H1 (cell line): ENCODE measurements at regions not wholly inside any gene's neighbourhood (a gene's known extent, or its start where the extent isn't known, plus 50 kb on each side); places are given as distances from the start of the nearest gene placed in this dataset.

ENCODE experiments used
- CTCF ChIA-PET: fragments of 300-600 bp; sonication (Branson Sonifier 250); formaldehyde crosslinking; loops from one replicate; lab custom pipeline; 2021; ENCODE audit not compliant: partially characterized antibody; lab: Charles Lee
- POLR2A ChIA-PET: fragments of 300-600 bp; sonication (Branson Sonifier 250); formaldehyde crosslinking; loops from one replicate; lab custom pipeline; 2021; ENCODE audit warnings: inconsistent platforms; ENCODE audit not compliant: partially characterized antibody; lab: Charles Lee
- DNase-seq, 2 experiments: peaks; one replicate each; pipeline versions ENCODE4 v3.0.0 to v3.0.0-alpha.2; 2010 to 2022; ENCODE audit warnings: low spot score in 2 of 2, low read depth in 1 of 2, mixed read lengths in 1 of 2
- FAIRE-seq: peaks from 2 replicates; lab custom pipeline; 2011; peaks lifted over from hg19 to GRCh38; lab: Jason Lieb, UNC
- H2AFZ ChIP-seq: 2 replicates; pipeline ENCODE4 v1.8.1; 2012; ENCODE audit warnings: low read length, inconsistent platforms
- H2AK5ac ChIP-seq: 2 replicates; pipeline ENCODE4 v1.6.1; 2013; ENCODE audit warnings: low read depth, low read length
- H2BK120ac ChIP-seq: replicated peaks from 2 replicates; pipeline ENCODE3; 2013; ENCODE audit warnings: low read depth, low read length, inconsistent platforms
- H2BK12ac ChIP-seq: 2 replicates; pipeline ENCODE4 v1.6.1; 2013; ENCODE audit warnings: low read depth, low read length
- H2BK15ac ChIP-seq: 2 replicates; pipeline ENCODE4 v1.6.1; 2013; ENCODE audit warnings: low read length
- H2BK20ac ChIP-seq: 2 replicates; pipeline ENCODE4 v1.6.1; 2013; ENCODE audit warnings: low read length
- H2BK5ac ChIP-seq: 2 replicates; pipeline ENCODE4 v1.6.1; 2013; ENCODE audit warnings: low read depth, low read length
- H3K14ac ChIP-seq: 2 replicates; pipeline ENCODE4 v1.6.1; 2013; ENCODE audit warnings: inconsistent platforms; ENCODE audit not compliant: insufficient read length
- H3K18ac ChIP-seq: 2 replicates; pipeline ENCODE4 v1.6.1; 2013; ENCODE audit warnings: low read length; ENCODE audit errors: extremely low read depth
- H3K23ac ChIP-seq: 2 replicates; pipeline ENCODE4 v1.6.1; 2013; ENCODE audit warnings: inconsistent platforms; ENCODE audit not compliant: insufficient read length
- H3K23me2 ChIP-seq: 2 replicates; pipeline ENCODE4 v1.6.1; 2013; ENCODE audit warnings: low read depth, low read length
- H3K27ac ChIP-seq: 2 replicates; pipeline ENCODE4 v1.6.1; 2011; ENCODE audit warnings: low read depth, low read length, inconsistent platforms
- H3K27me3 ChIP-seq, 4 experiments: replicated peaks in 1 of 4; 1 replicate in 1 of 4; 2 replicates in 3 of 4; pipeline versions ENCODE4 v1.6.1 to v1.8.1; 2011 to 2013; ENCODE audit warnings: low read length in 3 of 4, mild to moderate bottlenecking in 3 of 4, inconsistent platforms in 2 of 4, mixed read lengths in 2 of 4, moderate library complexity in 1 of 4; ENCODE audit not compliant: control insufficient read depth in 3 of 4, insufficient read depth in 3 of 4; ENCODE audit errors: extremely low read depth in 1 of 4
- H3K36me3 ChIP-seq, 4 experiments: 2 replicates each; pipeline versions ENCODE4 v1.6.1 to v1.8.1; 2011 to 2013; ENCODE audit warnings: mild to moderate bottlenecking in 4 of 4, low read length in 3 of 4, moderate library complexity in 2 of 4, control low read depth in 1 of 4, inconsistent platforms in 1 of 4; ENCODE audit not compliant: insufficient read depth in 4 of 4, control insufficient read depth in 2 of 4
- H3K4ac ChIP-seq: replicated peaks from 2 replicates; pipeline ENCODE3; 2013; ENCODE audit warnings: low read length, low read depth, mixed read lengths, inconsistent platforms; ENCODE audit not compliant: insufficient read length
- H3K4me1 ChIP-seq, 4 experiments: replicated peaks in 1 of 4; 1 replicate in 1 of 4; 2 replicates in 3 of 4; pipeline versions ENCODE4 v1.6.1 to v1.8.1; 2011 to 2013; ENCODE audit warnings: low read length in 3 of 4, inconsistent platforms in 2 of 4, mixed read lengths in 1 of 4; ENCODE audit not compliant: insufficient read depth in 4 of 4, control insufficient read depth in 3 of 4
- H3K4me2 ChIP-seq, 2 experiments: 2 replicates each; pipeline versions ENCODE4 v1.6.1 to v1.8.1; 2011 to 2013; ENCODE audit warnings: low read depth in 2 of 2, low read length in 2 of 2, control low read depth in 1 of 2, inconsistent platforms in 1 of 2, mild to moderate bottlenecking in 1 of 2; ENCODE audit not compliant: insufficient read depth in 1 of 2
- H3K4me3 ChIP-seq, 4 experiments: fragments of 200-600, 300-600 bp in 1 of 4; sonication (generic), shearing (Covaris generic), sonication (Bioruptor Twin) in 1 of 4; 2 replicates each; pipeline versions ENCODE4 v1.5.1 to v1.8.1; 2011 to 2016; ENCODE audit warnings: low read length in 4 of 4, low read depth in 3 of 4, control low read depth in 2 of 4, inconsistent platforms in 2 of 4, mild to moderate bottlenecking in 2 of 4, mixed read lengths in 1 of 4, moderate library complexity in 1 of 4; ENCODE audit not compliant: insufficient read depth in 2 of 4; ENCODE audit errors: extremely low read depth in 1 of 4
- H3K56ac ChIP-seq: replicated peaks from 2 replicates; pipeline ENCODE3; 2013; ENCODE audit warnings: low read depth, mild to moderate bottlenecking, mixed read lengths, low read length, inconsistent platforms; ENCODE audit not compliant: insufficient read length
- H3K79me1 ChIP-seq: 2 replicates; pipeline ENCODE4 v1.6.1; 2013; ENCODE audit warnings: low read depth, low read length, control low read depth
- H3K79me2 ChIP-seq, 2 experiments: 2 replicates each; pipeline versions ENCODE4 v1.6.1 to v1.8.1; 2012 to 2013; ENCODE audit warnings: low read length in 2 of 2, mild to moderate bottlenecking in 2 of 2, inconsistent platforms in 1 of 2; ENCODE audit not compliant: insufficient read depth in 2 of 2, control insufficient read depth in 1 of 2
- H3K9ac ChIP-seq, 4 experiments: replicated peaks in 1 of 4; 1 replicate in 1 of 4; 2 replicates in 3 of 4; pipeline versions ENCODE4 v1.6.1 to v1.8.1; 2011 to 2013; ENCODE audit warnings: low read depth in 3 of 4, low read length in 3 of 4, control low read depth in 2 of 4, mild to moderate bottlenecking in 2 of 4, moderate library complexity in 2 of 4, inconsistent platforms in 1 of 4; ENCODE audit errors: extremely low read depth in 1 of 4
- H3K9me3 ChIP-seq, 2 experiments: 2 replicates each; pipeline versions ENCODE4 v1.6.1 to v1.8.1; 2012 to 2013; ENCODE audit warnings: mild to moderate bottlenecking in 2 of 2, moderate library complexity in 2 of 2, control low read depth in 1 of 2, inconsistent platforms in 1 of 2, low read depth in 1 of 2, low read length in 1 of 2, mixed read lengths in 1 of 2; ENCODE audit not compliant: insufficient read depth in 2 of 2
- H4K20me1 ChIP-seq, 2 experiments: replicated peaks in 1 of 2; 2 replicates each; pipeline versions ENCODE3 to v1.8.1; 2011 to 2013; ENCODE audit warnings: inconsistent platforms in 2 of 2, low read length in 2 of 2, mild to moderate bottlenecking in 1 of 2; ENCODE audit not compliant: insufficient read depth in 2 of 2, control insufficient read depth in 1 of 2
- H4K5ac ChIP-seq: 2 replicates; pipeline ENCODE4 v1.6.1; 2013; ENCODE audit warnings: low read length, low read depth, mixed read lengths, inconsistent platforms; ENCODE audit not compliant: insufficient read length
- H4K8ac ChIP-seq: 2 replicates; pipeline ENCODE4 v1.8.0; 2013; ENCODE audit warnings: mild to moderate bottlenecking, moderate library complexity, low read length, inconsistent platforms; ENCODE audit not compliant: insufficient read depth; ENCODE audit errors: extremely low read depth
- H4K91ac ChIP-seq: replicated peaks from 2 replicates; pipeline ENCODE3; 2013; ENCODE audit warnings: low read length, mixed read lengths, inconsistent platforms; ENCODE audit not compliant: insufficient read length
- CBX8 ChIP-seq: fragments of 300-800, 300-1000 bp; sonication (generic); IDR thresholded peaks from 2 replicates; pipeline ENCODE4 v1.7.1; 2016; ENCODE audit warnings: low read depth, low read length, borderline replicate concordance
- CREB1 ChIP-seq: IDR thresholded peaks from 2 replicates; pipeline ENCODE4 v1.6.1; 2012; ENCODE audit warnings: inconsistent platforms
- GABPA ChIP-seq: IDR thresholded peaks from 2 replicates; pipeline ENCODE4 v1.6.1; 2011; ENCODE audit warnings: mild to moderate bottlenecking, low read length, moderate library complexity, borderline replicate concordance; ENCODE audit not compliant: insufficient read depth
- MAFK ChIP-seq: IDR thresholded peaks from 2 replicates; pipeline ENCODE4 v1.6.1; 2012; ENCODE audit warnings: low read depth, mild to moderate bottlenecking, improper control_type of control experiment, low read length
- NANOG ChIP-seq: IDR thresholded peaks from 2 replicates; pipeline ENCODE4 v1.6.1; 2011; ENCODE audit warnings: low read length, low read depth, mild to moderate bottlenecking, inconsistent platforms; ENCODE audit not compliant: insufficient read depth, poor library complexity, severe bottlenecking
- NRF1 ChIP-seq: IDR thresholded peaks from 2 replicates; pipeline ENCODE4 v1.6.1; 2011; ENCODE audit warnings: mild to moderate bottlenecking, low read depth, low read length, improper control_type of control experiment
- SIRT6 ChIP-seq: IDR thresholded peaks from one replicate; pipeline ENCODE4 v1.7.1; 2012; ENCODE audit warnings: low read length, inconsistent platforms
- USF2 ChIP-seq: IDR thresholded peaks from 2 replicates; pipeline ENCODE4 v1.6.1; 2011; ENCODE audit warnings: low read length, improper control_type of control experiment
- YY1 ChIP-seq: IDR thresholded peaks from 2 replicates; pipeline ENCODE4 v1.6.1; 2011; ENCODE audit warnings: low read depth, mild to moderate bottlenecking, low read length
- WGBS, 2 experiments: shearing (Covaris generic) in 1 of 2; methylation state at CpG; one replicate each; pipeline versions ENCODE4 v1.1.6 to v1.1.7; 2013 to 2015; ENCODE audit warnings: low lambda C conversion rate in 2 of 2, mixed read lengths in 2 of 2, inconsistent platforms in 1 of 2, low coverage in 1 of 2, missing lambda C conversion rate in 1 of 2; ENCODE audit not compliant: insufficient replicate concordance in 2 of 2, insufficient coverage in 1 of 2, insufficient read length in 1 of 2; ENCODE audit errors: extremely low coverage in 1 of 2, missing lambda C conversion rate in 1 of 2; 5-methylcytosine and 5-hydroxymethylcytosine counted together

- Histone ChIP-seq H3K4me3 (no peak overlapping the region), H2BK120ac (no peak overlapping the region), H3K79me2 (no peaks in the 10 kb centered on the region), H3K14ac (no peak overlapping the region), H4K91ac (no peak overlapping the region), H3K18ac (no peak overlapping the region), H3K23me2 (no peaks in the 10 kb centered on the region), H3K23ac (no peak overlapping the region), H3K9ac (no peak overlapping the region), H2BK5ac (no peak overlapping the region), H2BK15ac (peak overlapping the region; percentile 5; the same call in 1 of the 2 replicates), H3K27ac (no peak overlapping the region), H3K36me3 (no peaks in the 10 kb centered on the region), H4K8ac (no peak overlapping the region), H3K4me2 (no peak overlapping the region), H3K27me3 (no peaks in the 10 kb centered on the region; a peak in 1 of 7 replicates), H2BK20ac (no peak overlapping the region), H4K20me1 (no peaks in the 10 kb centered on the region), H2AFZ (no peak overlapping the region), H3K56ac (no peak overlapping the region), H4K5ac (no peak overlapping the region), H2BK12ac (no peak overlapping the region), H3K79me1 (no peaks in the 10 kb centered on the region), H3K4me1 (peaks cover 0 to 5% (median 0%) of the 10 kb centered on the region in 4 experiments; a peak in 2 of 7 replicates), H2AK5ac (no peak overlapping the region), H3K4ac (no peak overlapping the region), H3K9me3 (no peaks in the 10 kb centered on the region)
- CTCF ChIA-PET, result interaction anchor here (0.8 kb wide), 1 partner anchor 1161 kb away, joined by 3 read pairs; no protein-coding TSS in a partner anchor
- DNase-seq (no peak), FAIRE-seq (no peak)
- WGBS, 2 experiments, result 90% methylated on average over 3 of the region's 3 CpGs; no CpG with 5 or more reads in 1 of the 2 experiments
- TF ChIP-seq CREB1, result no peak
- no peak for TF ChIP-seq CBX8
- TF ChIP-seq NRF1, result no peak
- TF ChIP-seq YY1, result no peak
- no peak for TF ChIP-seq MAFK
- no peak for TF ChIP-seq SIRT6
- TF ChIP-seq GABPA, result no peak
- TF ChIP-seq USF2, result no peak
- TF ChIP-seq NANOG, result no peak
- POLR2A ChIA-PET, result no interaction called here
Observed at GRCh38 chr7:23928418-23928775, 218.4 kb downstream of the STK31 start.
